Lower leg skin (tissue), 3 donors: ENCODE measurements at regions not wholly inside any gene's neighbourhood (a gene's known extent, or its start where the extent isn't known, plus 50 kb on each side); places are given as distances from the start of the nearest gene placed in this dataset.

ENCODE experiments used
- POLR2A ChIP-seq, 2 donors: fragments of 450-650 bp; IDR thresholded peaks; one replicate each; pipeline ENCODE4 v1.6.1; 2016 to 2017; ENCODE audit warnings: antibody characterized with exemption in 2 of 2, mild to moderate bottlenecking in 1 of 2, moderate library complexity in 1 of 2
- TF ChIP-seq, protein P1 (sequence below), 3 donors: fragments of 450-650 bp; IDR thresholded peaks; one replicate each; pipeline ENCODE4 v1.5.1; 2016; ENCODE audit warnings: antibody characterized with exemption in 3 of 3, mild to moderate bottlenecking in 3 of 3, moderate library complexity in 2 of 3

DNA sequence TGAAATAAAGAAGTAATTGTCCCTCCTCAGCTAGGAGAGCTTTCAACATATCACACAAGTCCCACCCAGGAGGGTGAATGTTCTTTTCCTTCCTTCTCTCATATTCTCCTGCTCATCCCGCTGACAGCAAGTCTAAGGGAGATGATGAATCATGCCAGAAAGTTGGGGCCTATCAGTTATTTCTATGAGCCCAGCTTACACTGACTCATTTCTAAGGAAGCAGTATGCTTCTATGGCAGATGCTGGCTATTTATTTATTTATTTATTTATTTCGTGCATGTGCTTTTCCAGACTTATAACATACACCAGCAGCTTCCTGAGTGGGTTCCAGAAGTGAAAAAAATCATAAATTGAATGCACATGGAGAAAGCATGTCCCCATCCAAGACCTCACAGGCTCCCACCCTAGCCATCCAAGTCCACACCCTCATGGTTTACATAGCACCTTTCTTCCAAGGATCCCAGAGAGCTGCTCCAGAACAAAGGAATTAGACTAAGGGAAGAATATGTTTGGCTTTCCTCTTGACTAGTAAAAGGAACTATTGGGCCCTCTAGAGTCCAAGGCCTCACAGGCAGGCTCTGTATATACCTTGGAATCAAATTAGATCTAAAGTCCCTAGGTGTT is 1074.2 kb upstream of the ZEB2 start:
- TF ChIP-seq, protein P1, sequence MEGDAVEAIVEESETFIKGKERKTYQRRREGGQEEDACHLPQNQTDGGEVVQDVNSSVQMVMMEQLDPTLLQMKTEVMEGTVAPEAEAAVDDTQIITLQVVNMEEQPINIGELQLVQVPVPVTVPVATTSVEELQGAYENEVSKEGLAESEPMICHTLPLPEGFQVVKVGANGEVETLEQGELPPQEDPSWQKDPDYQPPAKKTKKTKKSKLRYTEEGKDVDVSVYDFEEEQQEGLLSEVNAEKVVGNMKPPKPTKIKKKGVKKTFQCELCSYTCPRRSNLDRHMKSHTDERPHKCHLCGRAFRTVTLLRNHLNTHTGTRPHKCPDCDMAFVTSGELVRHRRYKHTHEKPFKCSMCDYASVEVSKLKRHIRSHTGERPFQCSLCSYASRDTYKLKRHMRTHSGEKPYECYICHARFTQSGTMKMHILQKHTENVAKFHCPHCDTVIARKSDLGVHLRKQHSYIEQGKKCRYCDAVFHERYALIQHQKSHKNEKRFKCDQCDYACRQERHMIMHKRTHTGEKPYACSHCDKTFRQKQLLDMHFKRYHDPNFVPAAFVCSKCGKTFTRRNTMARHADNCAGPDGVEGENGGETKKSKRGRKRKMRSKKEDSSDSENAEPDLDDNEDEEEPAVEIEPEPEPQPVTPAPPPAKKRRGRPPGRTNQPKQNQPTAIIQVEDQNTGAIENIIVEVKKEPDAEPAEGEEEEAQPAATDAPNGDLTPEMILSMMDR (IDR thresholded peaks at IDR 0.05): no peak
- no peak for TF ChIP-seq POLR2A (IDR thresholded peaks at IDR 0.05)
